ENCODE measurements at regions not wholly inside any gene's neighbourhood (a gene's known extent, or its start where the extent isn't known, plus 50 kb on each side); places are given as distances from the start of the nearest gene placed in this dataset.
"Not testable (repeated sequence)": the region's sequence is repeated elsewhere in the genome, so short reads cannot be mapped to it uniquely, and the experiment has no call there.

- no peak for DNase-seq
- ATAC-seq: no peak
- intact Hi-C loops (cut with DNase I): no loop called here
Observed at GRCh38 chr11:33445761-33446161, 188.6 kb downstream of the HIPK3 start.

DNA sequence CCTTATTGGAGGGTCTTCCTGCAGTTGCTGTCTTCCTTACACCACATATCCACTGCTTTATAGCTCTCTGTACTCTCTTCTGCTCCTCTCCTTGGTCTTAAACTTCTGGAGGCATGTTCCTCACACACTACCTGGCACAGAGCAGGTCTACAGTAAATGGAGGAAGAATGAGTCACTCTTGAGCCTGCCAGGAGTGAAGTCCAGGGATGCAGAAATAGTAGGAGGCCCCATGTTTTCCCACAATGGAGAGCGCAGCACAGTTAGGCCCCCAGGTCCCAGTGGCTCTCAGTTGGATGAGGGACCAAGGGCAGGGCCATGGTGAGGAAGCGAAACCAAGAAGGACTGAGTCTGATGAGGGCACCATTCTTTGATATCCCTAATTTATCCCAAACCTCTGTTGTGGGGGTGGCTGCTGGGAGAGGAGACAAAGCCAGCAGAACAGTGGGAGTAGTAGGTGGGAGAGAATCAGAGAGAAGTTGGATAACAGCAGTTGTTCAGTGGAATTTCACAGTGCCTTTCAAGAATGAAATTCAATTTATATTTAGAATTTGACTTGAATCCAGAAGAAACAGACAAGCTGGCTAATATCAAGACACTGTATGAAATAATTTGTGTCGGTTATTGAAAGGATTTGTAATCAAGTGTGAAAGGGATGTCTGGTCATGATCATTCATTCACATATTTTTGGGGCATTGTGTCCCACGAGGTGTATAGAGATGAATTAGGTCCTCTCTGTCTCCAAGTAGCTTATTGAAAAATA is 187.8 kb downstream of the HIPK3 start:
- DNase-seq (no peak), ATAC-seq (no peak)
- intact Hi-C loops (cut with DNase I): no loop called here

DNA sequence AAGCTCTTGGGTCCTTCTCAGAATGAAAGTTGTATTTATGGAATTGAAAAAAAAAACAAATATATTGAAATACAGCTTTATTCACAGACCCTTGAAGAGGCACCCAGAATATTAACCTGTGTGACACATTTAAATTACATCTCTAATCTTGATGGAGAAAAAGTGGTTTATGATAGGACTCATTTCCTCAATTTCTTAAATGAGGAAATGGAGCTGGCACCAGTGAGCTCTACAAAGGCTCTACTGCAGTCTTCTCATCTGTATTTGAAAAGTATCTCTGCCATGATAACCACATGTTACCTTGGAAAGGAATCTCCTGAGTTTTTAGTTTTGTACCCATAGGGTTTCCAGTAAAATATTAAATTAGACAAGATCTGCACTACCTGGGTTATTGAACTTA is 186.5 kb downstream of the HIPK3 start:
- DNase-seq: no peak
- no peak for ATAC-seq
- intact Hi-C loops (cut with DNase I): no loop called here

- DNase-seq: no peak
- intact Hi-C loops (cut with DNase I): no loop called here
- ATAC-seq: no peak
Observed at GRCh38 chr11:33438301-33438700, 181.1 kb downstream of the HIPK3 start.

DNA sequence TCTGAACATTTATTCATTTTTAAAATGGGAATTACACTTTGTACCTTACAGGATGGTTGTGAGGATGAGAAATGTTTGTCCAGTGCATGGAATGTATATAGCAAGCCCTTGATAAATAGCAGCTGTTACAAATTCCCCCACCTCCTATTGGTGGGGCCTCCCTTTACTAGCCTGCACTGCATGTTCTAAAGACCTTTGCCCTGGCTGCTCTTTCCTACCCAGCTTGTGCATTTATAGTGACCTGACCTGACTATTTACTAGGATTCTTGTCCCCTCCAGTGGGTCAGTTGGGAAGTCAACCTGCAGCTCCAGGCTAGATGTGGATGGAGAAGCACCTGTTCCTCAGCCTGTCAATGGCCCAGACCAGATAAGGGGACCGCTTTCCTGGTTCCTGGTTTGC is 180.3 kb downstream of the HIPK3 start:
- intact Hi-C loops (cut with DNase I): no loop called here
- DNase-seq: no peak
- no peak for ATAC-seq

DNA sequence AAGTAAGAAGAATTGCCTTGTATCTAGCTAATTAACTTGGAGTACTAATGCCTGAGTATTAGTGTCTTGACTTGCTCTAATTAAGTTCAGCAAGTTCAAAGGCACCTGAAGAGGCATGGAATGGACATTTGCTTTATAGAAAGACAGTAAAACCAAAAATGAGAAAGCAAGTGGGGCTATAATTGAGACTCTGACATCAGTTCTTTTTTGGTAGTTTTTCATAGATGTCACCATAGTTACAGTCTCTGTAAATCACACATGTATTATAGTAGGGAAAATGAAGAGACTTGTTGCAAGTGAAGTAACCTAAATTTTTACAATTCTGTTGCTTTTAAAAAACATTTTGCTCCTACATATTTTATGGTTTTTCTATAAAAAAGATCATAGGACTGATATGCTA is 178.0 kb downstream of the HIPK3 start:
- no peak for DNase-seq
- ATAC-seq: no peak

DNA sequence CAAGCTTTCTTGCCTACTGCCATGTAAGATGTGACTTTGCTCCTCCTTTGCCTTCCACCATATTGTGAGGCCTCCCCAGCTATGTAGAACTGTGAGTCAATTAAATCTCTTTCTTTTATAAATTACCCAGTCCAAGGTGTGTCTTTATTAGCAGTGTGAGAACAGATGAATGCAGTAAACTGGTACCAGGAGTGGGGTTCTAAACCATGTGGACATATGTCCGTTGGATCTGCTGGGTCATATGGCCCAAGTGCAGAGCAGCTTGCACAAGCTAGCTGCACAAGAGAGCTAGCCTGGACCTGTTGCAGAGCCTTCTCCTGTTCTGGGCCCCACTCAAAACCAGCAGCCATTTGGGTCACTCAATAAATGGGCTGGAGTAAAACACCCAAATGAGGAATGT is 177.1 kb downstream of the HIPK3 start:
- no peak for DNase-seq
- no peak for ATAC-seq
- intact Hi-C loops (cut with DNase I): no loop called here

More for the DNA sequence above, 178.0 kb downstream of the HIPK3 start:
- intact Hi-C loops (cut with DNase I): no loop called here

DNA sequence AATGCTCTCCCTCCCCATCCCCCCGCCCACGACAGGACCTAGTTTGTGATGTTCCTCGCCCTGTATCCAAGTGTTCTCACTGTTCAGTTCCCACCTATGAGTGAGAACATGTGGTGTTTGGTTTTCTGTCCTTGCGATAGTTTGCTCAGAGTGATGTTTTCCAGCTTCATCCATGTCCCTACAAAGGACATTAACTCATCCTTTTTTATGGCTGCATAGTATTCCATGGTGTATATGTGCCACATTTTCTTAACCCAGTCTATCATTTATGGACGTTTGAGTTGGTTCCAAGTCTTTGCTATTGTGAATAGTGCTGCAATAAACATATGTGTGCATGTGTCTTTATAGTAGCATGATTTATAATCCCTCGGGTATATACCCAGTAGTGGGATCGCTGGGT is 171.3 kb downstream of the HIPK3 start:
- ATAC-seq; intact Hi-C loops (cut with DNase I); DNase-seq: not testable (repeated sequence)

GRCh38 chr11:33420959-33421566 is 163.9 kb downstream of the HIPK3 start:
- intact Hi-C loops (cut with DNase I): no loop called here
- ATAC-seq (no peak), DNase-seq (no peak)

GRCh38 chr11:33419924-33420323 is 162.7 kb downstream of the HIPK3 start:
- intact Hi-C loops (cut with DNase I): no loop called here
- DNase-seq (no peak), ATAC-seq (no peak)

GRCh38 chr11:33417121-33417520 is 159.9 kb downstream of the HIPK3 start:
- intact Hi-C loops (cut with DNase I): no loop called here
- DNase-seq (no peak), ATAC-seq (no peak)

GRCh38 chr11:33413301-33413700 is 156.1 kb downstream of the HIPK3 start:
- ATAC-seq: no peak
- DNase-seq: no peak
- intact Hi-C loops (cut with DNase I): no loop called here

DNA sequence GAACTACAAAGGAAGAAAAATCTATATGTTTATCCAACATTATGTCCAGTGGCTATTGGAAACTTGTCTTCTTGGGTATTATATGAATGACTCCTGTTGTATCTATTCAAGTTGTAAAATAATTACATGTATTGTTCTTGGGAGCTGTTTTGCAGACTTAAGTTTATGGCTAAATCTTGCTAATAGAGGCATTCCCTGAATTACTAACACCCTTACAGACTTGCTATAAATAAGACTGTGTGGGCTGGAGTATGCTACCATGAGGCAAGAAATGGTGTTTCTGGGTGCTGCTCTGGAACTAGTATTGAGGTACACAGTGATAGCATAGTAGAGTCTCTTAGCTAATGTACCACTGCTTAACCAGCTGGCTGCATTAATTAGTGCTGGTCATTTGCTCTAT is 155.1 kb downstream of the HIPK3 start:
- no peak for ATAC-seq
- intact Hi-C loops (cut with DNase I): no loop called here
- DNase-seq: no peak

- DNase-seq: no peak
- intact Hi-C loops (cut with DNase I): no loop called here
- no peak for ATAC-seq
Observed at GRCh38 chr11:33411751-33412150, 154.6 kb downstream of the HIPK3 start.

DNA sequence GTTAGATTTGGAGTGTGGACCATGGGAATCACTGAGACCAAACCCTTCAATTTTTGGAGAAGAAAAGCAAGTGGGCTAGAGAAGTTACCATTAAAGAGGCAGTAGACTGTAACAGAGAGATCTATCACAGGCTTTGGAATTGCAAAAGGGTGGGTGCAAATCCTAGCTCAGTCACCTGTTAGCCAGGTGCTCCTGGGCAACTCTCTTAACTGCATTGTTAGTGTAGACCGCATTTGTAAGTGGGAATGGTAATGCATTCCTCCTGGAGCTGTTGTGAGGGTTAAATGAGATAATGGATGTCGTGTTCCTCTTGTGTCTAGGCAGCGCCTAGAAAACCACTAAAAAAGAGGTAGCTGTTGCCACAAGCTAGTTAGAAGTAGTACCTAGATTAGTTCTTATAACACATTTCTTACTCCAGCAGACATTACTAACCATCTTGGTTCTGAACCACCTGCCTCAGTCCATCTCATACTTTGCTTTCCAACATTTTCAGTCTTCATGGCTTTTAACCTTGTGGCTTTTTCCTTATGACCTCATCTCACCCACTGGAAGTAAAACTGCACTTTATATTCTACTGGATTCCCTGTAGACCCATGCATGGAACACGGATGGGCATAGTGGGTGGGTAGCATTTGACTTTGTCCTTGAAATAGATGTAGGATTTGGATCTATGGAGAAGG is 153.0 kb downstream of the HIPK3 start:
- no peak for ATAC-seq
- DNase-seq: no peak
- intact Hi-C loops (cut with DNase I): no loop called here
